T-helper 17 cell (primary cell): ENCODE measurements at regions not wholly inside any gene's neighbourhood (a gene's known extent, or its start where the extent isn't known, plus 50 kb on each side); places are given as distances from the start of the nearest gene placed in this dataset.
"Not testable (repeated sequence)": the region's sequence is repeated elsewhere in the genome, so short reads cannot be mapped to it uniquely, and the experiment has no call there.

ENCODE experiments used
- ATAC-seq: fragments of 150-1000 bp; cut with Tn5 transposase; 2 replicates; pipeline ENCODE4 v1.10.0; 2021; ENCODE audit warnings: mild to moderate bottlenecking, moderate library complexity
- DNase-seq, 3 donors: peaks; one replicate each; pipeline versions ENCODE4 v3.0.0 to v3.0.0-alpha.2; 2020 to 2021
- H3K9me3 ChIP-seq: one replicate; pipeline ENCODE4 v1.7.0; 2013; ENCODE audit warnings: low read length, mild to moderate bottlenecking; ENCODE audit not compliant: control insufficient read depth, poor library complexity, severe bottlenecking
- H3K27ac Mint-ChIP-seq: one replicate; pipeline ENCODE4 v1.8.0; 2022; ENCODE audit warnings: mild to moderate bottlenecking, moderate library complexity, mixed read lengths
- H3K27me3 Mint-ChIP-seq: one replicate; pipeline ENCODE4 v1.8.0; 2022; ENCODE audit warnings: mixed read lengths
- H3K36me3 Mint-ChIP-seq: one replicate; pipeline ENCODE4 v1.8.0; 2022; ENCODE audit warnings: low read depth, mixed read lengths
- H3K4me1 Mint-ChIP-seq: one replicate; pipeline ENCODE4 v1.8.0; 2022; ENCODE audit warnings: mild to moderate bottlenecking, mixed read lengths
- H3K4me3 Mint-ChIP-seq: one replicate; pipeline ENCODE4 v1.8.0; 2022; ENCODE audit warnings: mild to moderate bottlenecking, moderate library complexity, mixed read lengths

- Mint-ChIP-seq H3K4me1 (no peaks in the 10 kb centered on the region), H3K4me3 (no peak overlapping the region), H3K36me3 (no peaks in the 10 kb centered on the region), H3K27me3 (no peaks in the 10 kb centered on the region), H3K27ac (no peak overlapping the region)
- ATAC-seq (no peak), DNase-seq (no peak)
- no peaks in the 10 kb centered on the region for H3K9me3 ChIP-seq
These were observed 627.9 kb upstream of the ST8SIA4 start for GRCh38 chr5:101531026-101531425.

- not testable (repeated sequence) for H3K27me3 Mint-ChIP-seq, H3K27ac Mint-ChIP-seq, H3K4me3 Mint-ChIP-seq, DNase-seq, ATAC-seq, H3K9me3 ChIP-seq, H3K4me1 Mint-ChIP-seq, H3K36me3 Mint-ChIP-seq
These were observed 626.0 kb upstream of the ST8SIA4 start for GRCh38 chr5:101529094-101529493.

GRCh38 chr5:101520417-101520816 is 617.3 kb upstream of the ST8SIA4 start:
- no peaks in the 10 kb centered on the region for H3K9me3 ChIP-seq
- H3K4me1 Mint-ChIP-seq: no peaks in the 10 kb centered on the region
- H3K27ac Mint-ChIP-seq: no peak overlapping the region
- ATAC-seq (no peak), DNase-seq (no peak)
- no peaks in the 10 kb centered on the region for H3K36me3 Mint-ChIP-seq
- H3K4me3 Mint-ChIP-seq: no peak overlapping the region
- no peaks in the 10 kb centered on the region for H3K27me3 Mint-ChIP-seq

- no peak overlapping the region for H3K4me3 Mint-ChIP-seq
- no peaks in the 10 kb centered on the region for H3K27me3 Mint-ChIP-seq
- H3K4me1 Mint-ChIP-seq: no peaks in the 10 kb centered on the region
- no peak for ATAC-seq
- H3K27ac Mint-ChIP-seq: no peak overlapping the region
- no peaks in the 10 kb centered on the region for H3K36me3 Mint-ChIP-seq
- no peaks in the 10 kb centered on the region for H3K9me3 ChIP-seq
- no peak for DNase-seq
These were observed 614.7 kb upstream of the ST8SIA4 start for GRCh38 chr5:101517795-101518194.

GRCh38 chr5:101515721-101516120 is 612.6 kb upstream of the ST8SIA4 start:
- H3K4me3 Mint-ChIP-seq: no peak overlapping the region
- H3K4me1 Mint-ChIP-seq: no peaks in the 10 kb centered on the region
- no peaks in the 10 kb centered on the region for H3K27me3 Mint-ChIP-seq
- H3K27ac Mint-ChIP-seq: no peak overlapping the region
- H3K9me3 ChIP-seq: no peaks in the 10 kb centered on the region
- no peaks in the 10 kb centered on the region for H3K36me3 Mint-ChIP-seq
- DNase-seq: no peak
- ATAC-seq: no peak

- H3K27ac Mint-ChIP-seq: no peak overlapping the region
- no peaks in the 10 kb centered on the region for H3K4me1 Mint-ChIP-seq
- H3K9me3 ChIP-seq: no peaks in the 10 kb centered on the region
- H3K36me3 Mint-ChIP-seq: no peaks in the 10 kb centered on the region
- no peaks in the 10 kb centered on the region for H3K27me3 Mint-ChIP-seq
- ATAC-seq (no peak), DNase-seq (no peak)
- no peak overlapping the region for H3K4me3 Mint-ChIP-seq
These were observed 602.9 kb upstream of the ST8SIA4 start for GRCh38 chr5:101505891-101506570.

GRCh38 chr5:101482931-101483330 is 579.8 kb upstream of the ST8SIA4 start:
- no peaks in the 10 kb centered on the region for H3K9me3 ChIP-seq
- H3K4me3 Mint-ChIP-seq: no peak overlapping the region
- H3K36me3 Mint-ChIP-seq: no peaks in the 10 kb centered on the region
- ATAC-seq (no peak), DNase-seq (no peak)
- H3K4me1 Mint-ChIP-seq: no peaks in the 10 kb centered on the region
- H3K27ac Mint-ChIP-seq: no peak overlapping the region
- H3K27me3 Mint-ChIP-seq: no peaks in the 10 kb centered on the region

- DNase-seq: no peak
- H3K27ac Mint-ChIP-seq: no peak overlapping the region
- H3K36me3 Mint-ChIP-seq: no peaks in the 10 kb centered on the region
- H3K27me3 Mint-ChIP-seq: no peaks in the 10 kb centered on the region
- ATAC-seq: no peak
- H3K4me3 Mint-ChIP-seq: no peak overlapping the region
- H3K4me1 Mint-ChIP-seq: peaks cover 2% of the 10 kb centered on the region
- no peaks in the 10 kb centered on the region for H3K9me3 ChIP-seq
These were observed 570.4 kb upstream of the ST8SIA4 start for GRCh38 chr5:101473483-101473882.

- no peaks in the 10 kb centered on the region for H3K27me3 Mint-ChIP-seq
These were observed 558.4 kb upstream of the ST8SIA4 start for GRCh38 chr5:101461455-101461854.

GRCh38 chr5:101458587-101458986 is 555.5 kb upstream of the ST8SIA4 start:
- ATAC-seq (no peak), DNase-seq (no peak)
- Mint-ChIP-seq H3K4me1 (no peaks in the 10 kb centered on the region), H3K4me3 (no peak overlapping the region), H3K36me3 (no peaks in the 10 kb centered on the region), H3K27me3 (no peaks in the 10 kb centered on the region), H3K27ac (no peak overlapping the region)
- no peaks in the 10 kb centered on the region for H3K9me3 ChIP-seq

More at GRCh38 chr5:101461455-101461854, 558.4 kb upstream of the ST8SIA4 start:
- no peaks in the 10 kb centered on the region for H3K9me3 ChIP-seq
- Mint-ChIP-seq H3K4me3 (no peak overlapping the region), H3K4me1 (no peaks in the 10 kb centered on the region), H3K27ac (no peak overlapping the region), H3K36me3 (no peaks in the 10 kb centered on the region)
- DNase-seq: no peak
- no peak for ATAC-seq

GRCh38 chr5:101455851-101456250 is 552.8 kb upstream of the ST8SIA4 start:
- Mint-ChIP-seq H3K4me1 (no peaks in the 10 kb centered on the region), H3K27ac (no peak overlapping the region), H3K4me3 (no peak overlapping the region), H3K27me3 (no peaks in the 10 kb centered on the region), H3K36me3 (no peaks in the 10 kb centered on the region)
- DNase-seq (no peak), ATAC-seq (no peak)
- no peaks in the 10 kb centered on the region for H3K9me3 ChIP-seq

- no peak overlapping the region for H3K4me3 Mint-ChIP-seq
- H3K27ac Mint-ChIP-seq: no peak overlapping the region
- DNase-seq: no peak
- H3K9me3 ChIP-seq: no peaks in the 10 kb centered on the region
- no peak for ATAC-seq
- H3K36me3 Mint-ChIP-seq: no peaks in the 10 kb centered on the region
- no peaks in the 10 kb centered on the region for H3K27me3 Mint-ChIP-seq
- no peaks in the 10 kb centered on the region for H3K4me1 Mint-ChIP-seq
These were observed 552.0 kb upstream of the ST8SIA4 start for GRCh38 chr5:101455048-101455447.

- not testable (repeated sequence) for H3K27me3 Mint-ChIP-seq, H3K4me3 Mint-ChIP-seq, H3K4me1 Mint-ChIP-seq, H3K9me3 ChIP-seq, DNase-seq, H3K36me3 Mint-ChIP-seq, ATAC-seq, H3K27ac Mint-ChIP-seq
These were observed 539.2 kb upstream of the ST8SIA4 start for GRCh38 chr5:101442281-101442680.

GRCh38 chr5:101440173-101440572 is 537.1 kb upstream of the ST8SIA4 start:
- Mint-ChIP-seq H3K4me3 (no peak overlapping the region), H3K27ac (no peak overlapping the region), H3K4me1 (peaks cover 2% of the 10 kb centered on the region), H3K27me3 (no peaks in the 10 kb centered on the region), H3K36me3 (no peaks in the 10 kb centered on the region)
- ATAC-seq (no peak), DNase-seq (no peak)
- H3K9me3 ChIP-seq: no peaks in the 10 kb centered on the region
